GM12892 (cell line): ENCODE measurements at regions not wholly inside any gene's neighbourhood (a gene's known extent, or its start where the extent isn't known, plus 50 kb on each side); places are given as distances from the start of the nearest gene placed in this dataset.

Source experiments
- POLR2A ChIP-seq: IDR thresholded peaks from 2 replicates; pipeline ENCODE4 v1.6.1; 2011; ENCODE audit warnings: low read depth, low read length, control low read depth
- POLR2AphosphoS5 ChIP-seq: IDR thresholded peaks from 2 replicates; pipeline ENCODE4 v1.6.1; 2011; ENCODE audit warnings: low read depth, low read length, control low read depth

DNA sequence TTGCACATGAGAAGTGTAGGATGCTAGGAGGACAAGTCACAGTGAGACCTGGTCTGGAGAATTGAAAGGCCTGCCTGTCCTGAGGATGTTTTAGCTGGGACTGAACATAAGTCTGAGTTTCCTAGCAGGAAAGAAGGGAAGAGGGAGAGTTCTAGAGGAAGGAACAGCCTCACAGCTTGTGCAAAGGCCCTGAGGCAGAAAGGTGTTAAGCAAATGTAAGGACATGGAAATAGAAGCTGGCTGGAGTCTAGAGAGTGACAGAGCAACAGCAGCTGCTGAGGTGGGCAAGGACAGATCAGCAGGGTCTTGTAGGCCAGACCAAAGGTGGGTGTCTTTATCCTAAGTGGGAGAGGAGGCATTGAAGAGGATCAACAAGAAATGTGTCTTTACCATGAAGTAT, 210.9 kb upstream of the E2F8 start:
- TF ChIP-seq POLR2AphosphoS5: no peak
- TF ChIP-seq POLR2A: no peak
